ENCODE measurements at regions not wholly inside any gene's neighbourhood (a gene's known extent, or its start where the extent isn't known, plus 50 kb on each side); places are given as distances from the start of the nearest gene placed in this dataset.
A peak's percentile ranks its signal among the peaks of the same experiment; 100 is the strongest.

GRCh38 chr3:104907507-104907906 is 459.2 kb upstream of the ALCAM start:
- Histone ChIP-seq H3K4me1 (ENCODE audit: insufficient read depth, low read length) (peaks cover 4% of the 10 kb centered on the region; the same call in 1 of the 2 replicates), H2AK5ac (ENCODE audit: insufficient read length, low read length) (no peak overlapping the region), H2BK15ac (ENCODE audit: low read depth, low read length) (no peak overlapping the region), H2BK5ac (ENCODE audit: insufficient read length, low read length) (no peak overlapping the region), H3K23me2 (ENCODE audit: insufficient read length, low read depth, low read length, poor library complexity, severe bottlenecking) (no peaks in the 10 kb centered on the region), H4K8ac (replicated peaks; ENCODE audit: insufficient read length, low read depth, low read length) (no peak overlapping the region), H3K9ac (ENCODE audit: extremely low read depth, insufficient read length, low read length) (no peak overlapping the region), H3K79me2 (ENCODE audit: insufficient read depth, low read length) (no peaks in the 10 kb centered on the region), H3K79me1 (ENCODE audit: insufficient read depth, low read depth, low read length, poor library complexity, severe bottlenecking) (no peaks in the 10 kb centered on the region), H3K14ac (ENCODE audit: insufficient read depth, low read length) (no peak overlapping the region), H4K20me1 (ENCODE audit: control insufficient read depth, insufficient read depth, insufficient read length) (no peaks in the 10 kb centered on the region), H2AFZ (ENCODE audit: low read length) (no peak overlapping the region), H3K56ac (ENCODE audit: insufficient read length, low read depth, low read length) (no peak overlapping the region), H4K5ac (ENCODE audit: insufficient read length, low read depth, low read length) (no peak overlapping the region), H3K23ac (ENCODE audit: insufficient read length, low read depth, low read length) (no peak overlapping the region), H3K18ac (ENCODE audit: insufficient read length, low read depth, low read length) (no peak overlapping the region), H2BK12ac (ENCODE audit: insufficient read length, low read depth, low read length) (no peak overlapping the region), H3K4me2 (ENCODE audit: insufficient read depth, insufficient read length, low read length) (no peak overlapping the region), H3K27me3 (ENCODE audit: insufficient read depth, low read length) (no peaks in the 10 kb centered on the region), H2BK120ac (ENCODE audit: low read depth, low read length, poor library complexity, severe bottlenecking) (no peak overlapping the region), H3K27ac (ENCODE audit: insufficient read length, low read depth, low read length) (no peak overlapping the region), H2BK20ac (ENCODE audit: low read depth, low read length, poor library complexity, severe bottlenecking) (no peak overlapping the region), H3T11ph (ENCODE audit: low read length) (no peak overlapping the region), H3K4ac (ENCODE audit: low read depth, low read length) (no peak overlapping the region), H3K9me3 (ENCODE audit: control insufficient read depth, low read depth, low read length) (no peaks in the 10 kb centered on the region), H4K91ac (ENCODE audit: insufficient read length, low read depth, low read length) (no peak overlapping the region)
- TF ChIP-seq CTCF (conservative IDR thresholded peaks at IDR 0.05), result no peak
- Mint-ChIP-seq H3K27me3 (ENCODE audit: low read depth) (no peaks in the 10 kb centered on the region), H3K4me3 (no peak overlapping the region), H3K36me3 (ENCODE audit: insufficient read depth in 1 of 3, low read depth in 3 of 3) (peaks cover 6 to 31% (median 20%) of the 10 kb centered on the region in 3 experiments; a peak in 6 of 7 replicates), H3K9me3 (peaks cover 13 to 19% of the 10 kb centered on the region in 2 experiments), H3K27ac (0 out of 7 replicates have a peak overlapping the region, but pooled peaks of 1 of the 3 experiments have one; percentile 66), H3K4me1 (peaks cover 16 to 17% of the 10 kb centered on the region in 2 experiments)
- no peak for DNase-seq
- no CpG with 5 or more reads among the region's 6 CpGs for WGBS (ENCODE audit: extremely low coverage, insufficient read length, low lambda C conversion rate)
